ENCODE measurements at regions not wholly inside any gene's neighbourhood (a gene's known extent, or its start where the extent isn't known, plus 50 kb on each side); places are given as distances from the start of the nearest gene placed in this dataset.

DNA sequence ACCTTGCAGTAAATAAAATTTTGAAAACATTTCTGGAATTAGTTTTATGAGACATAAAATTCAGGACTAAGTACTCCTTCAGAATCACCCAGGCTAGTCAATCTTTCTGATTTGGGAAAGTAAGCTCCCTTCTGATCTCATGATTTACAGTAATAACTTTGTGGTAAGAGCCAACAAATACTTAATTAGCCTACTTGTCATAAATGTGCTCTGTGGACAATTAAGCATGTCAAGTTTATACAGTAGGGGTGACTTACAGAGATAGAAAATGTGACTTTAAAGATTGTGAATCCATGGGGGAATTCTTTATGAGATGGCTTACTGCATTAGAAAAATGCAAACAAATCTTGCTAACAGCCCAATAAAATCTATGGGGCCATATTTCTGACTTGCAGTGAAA, 616.9 kb upstream of the GHITM start:
- no peak for ATAC-seq

DNA sequence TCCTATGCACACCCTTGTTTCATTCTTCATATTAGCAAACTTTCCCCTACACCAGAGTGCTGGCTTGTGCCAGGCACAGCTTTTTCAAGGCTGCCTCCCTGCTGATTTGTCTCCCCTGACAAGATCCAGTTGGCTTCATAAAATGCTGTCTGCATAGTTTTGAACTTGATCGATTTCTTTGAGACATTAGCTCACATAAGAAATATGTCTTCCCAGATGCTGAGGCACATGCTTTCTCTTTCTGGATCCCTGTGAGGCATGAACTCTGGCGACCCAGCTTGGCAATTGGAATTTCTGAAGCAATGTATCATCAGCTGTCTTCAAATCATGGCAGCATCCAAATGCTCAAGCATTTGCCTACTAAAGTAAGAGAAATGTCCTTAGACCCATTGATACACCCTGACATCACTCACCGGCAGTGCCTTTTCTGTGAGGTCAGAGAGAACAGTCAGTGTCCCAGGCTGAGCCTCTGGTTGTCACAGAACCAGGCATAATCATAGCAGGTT, 616.4 kb upstream of the GHITM start:
- intact Hi-C loops (cut with DNase I) = no loop called here
- ATAC-seq = no peak
- DNase-seq = no peak

More for the DNA sequence above, 616.9 kb upstream of the GHITM start:
- Histone ChIP-seq H3K27ac (no peak overlapping the region), H3K4me3 (no peak overlapping the region), H3K27me3 (no peaks in the 10 kb centered on the region), H3K4me1 (no peaks in the 10 kb centered on the region), H3K9me3 (no peaks in the 10 kb centered on the region), H3K36me3 (no peaks in the 10 kb centered on the region)
- intact Hi-C loops (cut with DNase I) = no loop called here
- DNase-seq = no peak
- no peak for TF ChIP-seq POLR2A (IDR thresholded peaks at IDR 0.05)
- TF ChIP-seq, protein P1, sequence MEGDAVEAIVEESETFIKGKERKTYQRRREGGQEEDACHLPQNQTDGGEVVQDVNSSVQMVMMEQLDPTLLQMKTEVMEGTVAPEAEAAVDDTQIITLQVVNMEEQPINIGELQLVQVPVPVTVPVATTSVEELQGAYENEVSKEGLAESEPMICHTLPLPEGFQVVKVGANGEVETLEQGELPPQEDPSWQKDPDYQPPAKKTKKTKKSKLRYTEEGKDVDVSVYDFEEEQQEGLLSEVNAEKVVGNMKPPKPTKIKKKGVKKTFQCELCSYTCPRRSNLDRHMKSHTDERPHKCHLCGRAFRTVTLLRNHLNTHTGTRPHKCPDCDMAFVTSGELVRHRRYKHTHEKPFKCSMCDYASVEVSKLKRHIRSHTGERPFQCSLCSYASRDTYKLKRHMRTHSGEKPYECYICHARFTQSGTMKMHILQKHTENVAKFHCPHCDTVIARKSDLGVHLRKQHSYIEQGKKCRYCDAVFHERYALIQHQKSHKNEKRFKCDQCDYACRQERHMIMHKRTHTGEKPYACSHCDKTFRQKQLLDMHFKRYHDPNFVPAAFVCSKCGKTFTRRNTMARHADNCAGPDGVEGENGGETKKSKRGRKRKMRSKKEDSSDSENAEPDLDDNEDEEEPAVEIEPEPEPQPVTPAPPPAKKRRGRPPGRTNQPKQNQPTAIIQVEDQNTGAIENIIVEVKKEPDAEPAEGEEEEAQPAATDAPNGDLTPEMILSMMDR (IDR thresholded peaks at IDR 0.05) = no peak

DNA sequence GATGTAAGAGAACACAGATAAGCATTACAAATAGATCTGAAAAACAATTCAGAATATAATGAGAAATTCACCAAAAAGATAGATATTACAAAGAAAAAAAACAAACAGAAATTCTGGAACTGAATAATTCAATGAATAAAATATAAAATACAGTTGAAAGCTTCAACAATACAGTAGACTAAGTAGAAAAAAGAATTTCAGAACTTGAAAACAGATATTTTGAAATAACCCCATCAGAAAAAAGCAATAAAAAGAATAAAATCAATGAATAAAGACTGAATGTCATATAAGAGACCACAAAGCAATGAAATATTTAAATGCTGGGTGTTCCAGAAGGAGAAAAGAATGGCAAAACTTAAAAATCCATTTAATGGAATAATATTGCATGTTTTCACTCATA, 611.4 kb upstream of the GHITM start:
- DNase-seq (no peak), ATAC-seq (no peak)
- no peaks in the 10 kb centered on the region for H3K4me1 ChIP-seq
- intact Hi-C loops (cut with DNase I) = no loop called here
- TF ChIP-seq, protein P1 (IDR thresholded peaks at IDR 0.05) = no peak
- no peak for TF ChIP-seq POLR2A (IDR thresholded peaks at IDR 0.05)
- H3K27me3 ChIP-seq = no peaks in the 10 kb centered on the region
- H3K4me3 ChIP-seq = no peak overlapping the region
- no peaks in the 10 kb centered on the region for H3K9me3 ChIP-seq
- no peaks in the 10 kb centered on the region for H3K36me3 ChIP-seq
- no peak overlapping the region for H3K27ac ChIP-seq

More for the DNA sequence above, 616.4 kb upstream of the GHITM start:
- TF ChIP-seq, protein P1 (IDR thresholded peaks at IDR 0.05) = no peak
- TF ChIP-seq POLR2A (IDR thresholded peaks at IDR 0.05) = no peak
- H3K36me3 ChIP-seq = no peaks in the 10 kb centered on the region
- no peak overlapping the region for H3K4me3 ChIP-seq
- H3K9me3 ChIP-seq = no peaks in the 10 kb centered on the region
- no peaks in the 10 kb centered on the region for H3K4me1 ChIP-seq
- no peak overlapping the region for H3K27ac ChIP-seq
- no peaks in the 10 kb centered on the region for H3K27me3 ChIP-seq
- 39% methylated on average over 3 of the region's 3 CpGs for WGBS (ENCODE audit: insufficient coverage, low coverage, low lambda C conversion rate, missing lambda C conversion rate)

DNA sequence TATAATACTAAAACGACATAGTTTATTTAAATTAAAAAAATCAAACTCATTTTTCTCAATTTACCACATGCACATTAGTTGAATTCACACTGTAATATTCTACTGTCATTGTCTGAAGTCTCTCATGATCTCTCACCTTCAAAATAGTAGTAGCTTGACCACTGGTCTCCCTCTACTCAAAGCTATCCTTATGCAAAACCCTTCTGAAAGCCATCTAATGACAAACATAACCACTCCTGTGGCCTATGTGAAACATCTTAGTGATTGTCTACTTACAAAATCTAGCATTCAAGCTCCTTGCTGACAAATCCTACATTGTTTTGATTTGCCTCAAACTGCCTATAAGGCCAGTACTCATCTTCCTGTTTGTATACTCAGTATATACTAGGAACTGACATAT, 606.0 kb upstream of the GHITM start:
- H3K27me3 ChIP-seq = no peaks in the 10 kb centered on the region
- intact Hi-C loops (cut with DNase I) = no loop called here
- WGBS (ENCODE audit: insufficient coverage, low coverage, low lambda C conversion rate, missing lambda C conversion rate) = 29% methylated on average over 1 of the region's 1 CpG

More for the DNA sequence above, 606.0 kb upstream of the GHITM start:
- DNase-seq = no peak
- Histone ChIP-seq H3K4me3 (no peak overlapping the region), H3K4me1 (no peaks in the 10 kb centered on the region), H3K36me3 (no peaks in the 10 kb centered on the region), H3K9me3 (no peaks in the 10 kb centered on the region), H3K27ac (no peak overlapping the region)
- TF ChIP-seq, protein P1 (IDR thresholded peaks at IDR 0.05) = no peak
- no peak for TF ChIP-seq POLR2A (IDR thresholded peaks at IDR 0.05)
- ATAC-seq = no peak
